GM18505 (cell line): ENCODE measurements at regions not wholly inside any gene's neighbourhood (a gene's known extent, or its start where the extent isn't known, plus 50 kb on each side); places are given as distances from the start of the nearest gene placed in this dataset.

Source experiments
- ATAC-seq: cut with Tn5 transposase; IDR thresholded peaks from one replicate; pipeline ENCODE4 v1.9.1; 2021; ENCODE audit not compliant: unreplicated experiment
- POLR2A ChIP-seq: IDR thresholded peaks from 4 replicates; pipeline ENCODE4 v1.6.1; 2011; ENCODE audit warnings: borderline replicate concordance; ENCODE audit not compliant: insufficient read depth, insufficient read length; ENCODE audit errors: extremely low read depth

- TF ChIP-seq POLR2A = no peak
- no peak for ATAC-seq
Observed at GRCh38 chr13:111407381-111408131, 87.1 kb downstream of the TEX29 start.

GRCh38 chr13:111409413-111409812, 89.0 kb downstream of the TEX29 start:
- no peak for ATAC-seq
- TF ChIP-seq POLR2A = no peak

- no peak for TF ChIP-seq POLR2A
- ATAC-seq = no peak
Observed at GRCh38 chr13:111410232-111411021, 90.0 kb downstream of the TEX29 start.

GRCh38 chr13:111411151-111411858, 90.9 kb downstream of the TEX29 start:
- no peak for ATAC-seq
- no peak for TF ChIP-seq POLR2A

GRCh38 chr13:111411919-111412650, 91.6 kb downstream of the TEX29 start:
- ATAC-seq = no peak
- no peak for TF ChIP-seq POLR2A

- ATAC-seq = no peak
Observed at GRCh38 chr13:111413407-111414187, 93.2 kb downstream of the TEX29 start.

GRCh38 chr13:111414341-111414740, 93.9 kb downstream of the TEX29 start:
- ATAC-seq = no peak
- TF ChIP-seq POLR2A = no peak

More at GRCh38 chr13:111413407-111414187, 93.2 kb downstream of the TEX29 start:
- TF ChIP-seq POLR2A = no peak

GRCh38 chr13:111415246-111415645, 94.8 kb downstream of the TEX29 start:
- no peak for TF ChIP-seq POLR2A
- no peak for ATAC-seq

GRCh38 chr13:111415765-111416164, 95.3 kb downstream of the TEX29 start:
- TF ChIP-seq POLR2A = no peak
- no peak for ATAC-seq

- ATAC-seq = no peak
- TF ChIP-seq POLR2A = no peak
Observed at GRCh38 chr13:111418101-111418500, 97.7 kb downstream of the TEX29 start.

- ATAC-seq = no peak
- no peak for TF ChIP-seq POLR2A
Observed at GRCh38 chr13:111420113-111420876, 99.9 kb downstream of the TEX29 start.
